ENCODE measurements at regions not wholly inside any gene's neighbourhood (a gene's known extent, or its start where the extent isn't known, plus 50 kb on each side); places are given as distances from the start of the nearest gene placed in this dataset.
"Not testable (repeated sequence)": the region's sequence is repeated elsewhere in the genome, so short reads cannot be mapped to it uniquely, and the experiment has no call there.

DNA sequence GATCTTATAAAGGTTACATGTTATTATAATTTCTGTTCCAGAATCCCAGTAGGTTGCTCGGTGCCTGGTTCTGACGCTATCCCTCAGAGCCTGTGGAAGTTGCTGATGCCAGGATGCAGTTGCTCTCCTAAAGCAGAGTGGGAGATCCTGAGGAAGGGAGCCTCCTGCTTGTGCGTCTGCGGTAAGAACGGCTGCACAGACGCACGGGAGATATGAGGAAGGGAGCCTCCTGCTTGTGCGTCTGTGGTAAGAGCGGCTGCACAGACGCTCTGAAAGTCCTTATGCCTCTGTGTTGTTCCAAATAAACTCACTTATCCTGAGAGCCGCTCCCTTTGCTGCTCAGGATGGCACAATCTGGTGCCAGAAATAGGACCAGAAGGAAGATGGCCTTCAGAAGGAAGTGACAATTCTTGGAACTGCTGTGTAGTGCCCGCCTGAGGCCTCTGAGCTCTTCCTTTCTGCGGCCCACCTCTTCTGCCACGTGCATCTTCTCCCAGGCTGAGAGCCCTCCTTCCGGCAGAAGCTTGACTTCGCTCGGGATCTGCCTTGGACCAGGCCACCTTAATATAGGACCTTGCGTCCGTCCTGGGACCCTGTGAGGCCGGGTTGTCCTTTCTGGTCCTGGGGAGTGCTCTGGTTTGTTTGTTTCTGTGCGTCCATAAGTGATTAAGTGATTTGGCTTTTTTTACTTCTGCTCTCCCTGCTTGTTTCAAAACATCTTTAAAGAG lies 89.5 kb downstream of the RTP5 start:
- DNase-seq (ENCODE audit: low spot score), result no peak

DNA sequence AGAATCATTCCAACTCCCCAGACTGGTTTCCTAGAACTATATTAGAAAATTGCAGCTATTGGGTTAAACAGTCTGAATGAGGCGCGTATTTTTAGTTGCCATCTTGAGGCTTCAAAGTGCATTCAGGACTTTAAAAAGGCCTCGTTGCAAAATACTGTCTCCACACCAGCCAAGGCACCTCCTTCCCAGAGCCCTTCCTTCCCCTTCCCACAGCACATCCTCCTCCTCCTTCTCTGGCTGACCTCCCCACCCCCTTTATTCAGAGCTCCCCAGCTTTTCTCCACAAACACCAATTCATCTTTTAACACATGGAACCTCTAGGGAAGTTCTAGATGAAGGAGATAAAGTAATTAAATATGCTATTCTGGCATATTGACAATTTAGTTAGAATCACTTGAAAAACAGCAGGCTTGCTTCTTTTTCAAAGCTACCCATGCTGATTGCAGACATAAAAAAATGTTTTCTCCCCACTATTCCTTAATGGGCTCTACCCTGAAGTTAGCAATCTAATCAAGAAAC lies 90.3 kb downstream of the RTP5 start:
- DNase-seq (ENCODE audit: low spot score), result no peak

- no peak for DNase-seq (ENCODE audit: low spot score)
Observed at GRCh38 chr2:241961454-241961853, 91.9 kb downstream of the RTP5 start.

- no peak for DNase-seq (ENCODE audit: low spot score)
Observed at GRCh38 chr2:241964133-241964532, 94.6 kb downstream of the RTP5 start.

GRCh38 chr2:241965931-241966412 lies 96.4 kb downstream of the RTP5 start:
- DNase-seq (ENCODE audit: low spot score), result no peak

GRCh38 chr2:241966647-241967466 lies 97.3 kb downstream of the RTP5 start:
- DNase-seq (ENCODE audit: low spot score), result no peak

DNA sequence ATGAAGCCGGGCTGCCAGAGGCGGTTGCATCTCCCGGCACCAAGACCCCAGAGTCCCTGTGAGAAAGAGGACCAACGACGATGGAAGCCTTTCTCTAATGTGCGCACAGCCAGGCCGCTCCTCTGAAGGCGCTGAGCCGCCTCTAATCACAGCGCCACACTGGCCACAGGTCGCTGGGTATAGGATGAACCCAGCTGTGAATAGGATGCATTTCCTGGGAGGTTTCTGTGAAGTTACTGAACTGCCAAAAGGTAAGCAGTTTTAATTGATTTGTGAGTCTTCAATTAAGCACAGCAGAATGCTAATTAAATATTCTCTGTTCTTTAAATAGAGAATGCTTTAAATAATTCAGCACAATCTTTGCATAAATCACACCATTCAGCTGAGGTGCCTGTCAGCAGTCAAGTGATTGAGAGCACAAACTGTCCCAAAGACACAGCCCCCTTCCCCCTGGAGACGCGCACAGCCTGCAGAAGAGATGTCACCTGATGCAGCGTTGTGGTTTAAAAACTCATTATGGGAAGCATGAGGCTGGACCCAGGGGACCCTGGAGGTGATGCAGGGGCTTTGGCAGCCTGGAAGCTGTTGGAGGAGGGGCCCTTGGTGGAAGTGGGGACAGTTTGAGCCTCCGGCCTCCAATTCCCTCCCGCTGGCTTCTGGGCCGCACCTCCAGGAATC lies 98.1 kb downstream of the RTP5 start:
- no peak for DNase-seq (ENCODE audit: low spot score)

DNA sequence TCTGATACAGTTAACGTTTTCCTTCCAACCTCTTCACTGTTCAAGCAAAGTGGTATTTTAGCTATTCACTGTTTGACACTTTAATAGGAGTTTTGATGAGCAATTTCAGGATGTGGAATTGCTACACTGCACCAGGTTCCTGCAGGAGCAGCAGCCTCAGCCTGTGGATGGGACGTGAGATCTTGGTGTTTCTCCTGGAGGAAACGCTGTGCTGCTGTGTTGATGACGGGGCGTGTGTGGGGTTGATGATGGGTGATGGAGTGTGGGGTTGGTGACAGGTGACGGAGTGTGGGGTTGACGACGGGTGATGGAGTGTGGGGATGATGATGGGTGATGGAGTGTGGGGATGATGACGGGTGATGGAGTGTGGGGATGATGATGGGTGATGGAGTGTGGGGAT lies 98.9 kb downstream of the RTP5 start:
- DNase-seq (ENCODE audit: low spot score), result no peak

- DNase-seq (ENCODE audit: low spot score), result not testable (repeated sequence)
Observed at GRCh38 chr2:241969182-241969581, 99.7 kb downstream of the RTP5 start.

DNA sequence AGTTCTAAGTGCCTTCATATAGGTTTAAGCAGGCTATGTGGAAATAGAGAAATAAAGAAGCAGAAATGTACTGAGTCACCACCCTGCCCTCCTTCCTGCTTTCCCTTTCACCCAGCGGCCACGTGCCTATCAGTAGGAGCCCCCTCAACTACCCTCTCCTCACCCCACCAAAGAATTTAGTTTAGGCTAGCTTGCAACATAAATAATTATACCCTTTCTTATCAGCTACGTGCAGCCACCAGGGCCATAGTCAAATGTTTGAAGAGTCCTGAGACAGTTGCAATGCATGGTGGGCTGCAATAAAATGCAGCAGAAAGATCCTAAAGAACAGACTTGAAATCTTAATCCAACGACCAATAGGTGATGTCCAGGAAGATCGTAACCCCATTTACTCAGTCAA lies 101.2 kb downstream of the RTP5 start:
- DNase-seq (ENCODE audit: low spot score), result no peak

DNA sequence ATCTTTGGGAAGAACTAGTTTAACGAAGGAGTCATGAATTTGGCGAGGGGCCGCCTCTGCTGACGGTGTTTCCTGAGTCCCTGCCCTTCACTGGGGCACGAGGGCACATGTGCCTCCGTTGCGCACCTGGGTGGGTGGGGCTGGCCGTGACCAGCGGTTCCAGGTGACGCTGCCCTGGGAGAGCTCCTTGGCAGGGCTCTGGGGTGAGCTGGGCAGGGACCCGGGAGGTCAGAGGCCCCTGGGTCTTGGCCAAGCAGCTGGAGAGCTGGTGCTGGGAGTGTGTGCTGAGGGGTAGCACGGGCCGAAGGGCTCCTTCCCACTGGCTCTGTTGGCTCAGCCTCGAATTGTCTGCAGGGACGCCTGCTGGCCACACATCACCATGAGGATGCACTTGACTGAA lies 104.6 kb downstream of the RTP5 start:
- no peak for DNase-seq (ENCODE audit: low spot score)

DNA sequence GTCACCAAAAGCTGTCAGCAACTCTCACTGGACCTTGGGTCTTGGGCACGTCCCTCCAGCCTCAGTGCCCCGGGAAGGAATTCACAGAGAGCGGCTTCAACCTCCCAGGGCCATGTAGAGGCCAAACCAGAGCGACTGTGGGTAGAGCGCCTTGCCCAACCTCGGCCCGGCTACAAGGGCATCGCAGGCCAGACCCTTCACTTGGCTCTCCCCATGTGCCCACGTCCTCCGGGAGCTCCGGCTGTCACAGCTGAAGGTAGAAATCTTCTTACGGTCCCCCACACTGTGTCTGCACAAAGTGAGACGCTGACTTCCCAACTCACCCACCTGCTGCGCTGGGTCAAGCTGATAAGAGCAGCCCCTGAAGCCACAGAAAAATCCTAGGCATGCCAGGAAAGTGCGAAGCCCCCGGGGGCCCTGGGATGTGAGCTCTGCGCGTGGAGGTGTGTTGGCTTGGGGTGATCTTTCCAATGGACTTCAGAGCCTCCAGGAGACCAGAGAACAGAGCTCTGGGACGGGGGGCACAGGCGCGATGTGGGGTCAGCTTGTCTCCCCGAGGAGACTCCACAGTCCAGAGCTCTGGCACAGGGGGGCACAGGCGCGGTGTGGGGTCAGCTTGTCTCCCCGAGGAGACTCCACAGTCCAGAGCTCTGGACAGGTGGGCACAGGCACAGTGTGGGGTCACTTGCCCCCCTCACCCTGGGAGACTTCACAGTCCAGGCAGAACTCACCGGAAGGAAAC lies 105.5 kb downstream of the RTP5 start:
- no peak for DNase-seq (ENCODE audit: low spot score)

DNA sequence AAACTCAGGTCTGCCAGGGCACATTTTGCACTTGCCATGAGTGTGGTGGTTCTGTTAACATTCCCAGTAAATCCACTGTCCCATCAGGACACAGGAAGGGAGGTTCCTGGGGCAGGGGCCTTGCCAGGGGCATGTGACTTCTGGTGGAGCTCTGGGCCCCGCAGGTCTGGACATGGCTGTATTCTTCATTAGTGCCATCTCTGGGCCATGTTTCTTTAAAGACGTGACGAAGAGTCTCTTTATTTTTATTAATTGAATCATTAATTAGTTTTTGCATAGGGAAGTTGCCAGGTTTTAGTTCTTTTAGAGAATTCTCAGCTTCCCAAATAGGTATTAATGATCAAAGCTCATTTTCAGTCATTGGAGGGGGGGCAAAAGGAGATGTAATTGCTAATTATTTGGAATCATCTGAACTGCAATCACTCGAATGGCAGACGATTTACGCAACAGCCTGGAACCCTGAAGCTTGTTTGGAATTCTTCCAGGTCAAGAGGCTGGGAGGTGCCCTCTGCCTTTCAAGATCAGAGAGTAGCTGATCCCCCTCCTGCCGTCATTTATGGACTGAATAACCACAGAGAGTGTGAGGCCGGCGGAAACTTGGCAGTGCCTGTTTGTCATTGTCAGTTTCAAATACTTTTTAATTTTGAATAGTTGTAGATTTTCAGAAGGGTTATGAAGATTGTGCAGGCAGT lies 106.2 kb downstream of the RTP5 start:
- DNase-seq (ENCODE audit: low spot score), result no peak

DNA sequence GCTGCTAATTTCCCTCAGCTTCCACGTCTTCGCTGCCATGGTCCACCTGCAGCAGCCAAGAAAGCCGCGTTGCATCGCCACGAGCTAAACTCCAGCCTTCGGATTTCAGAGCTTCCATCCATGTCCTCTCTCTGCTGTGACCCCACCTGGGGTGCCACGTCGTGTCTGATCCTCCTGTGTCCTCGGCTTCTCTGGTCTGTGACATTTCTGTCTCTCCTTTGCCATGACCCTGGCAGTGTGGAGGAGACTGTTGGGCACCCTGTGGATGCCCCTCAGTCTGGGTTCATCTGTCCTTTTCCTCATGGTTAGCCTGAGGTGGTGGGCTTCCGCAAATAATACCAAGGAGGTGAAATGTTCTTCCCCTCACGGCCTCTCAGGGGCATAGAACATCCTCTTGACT lies 106.8 kb downstream of the RTP5 start:
- no peak for DNase-seq (ENCODE audit: low spot score)

DNA sequence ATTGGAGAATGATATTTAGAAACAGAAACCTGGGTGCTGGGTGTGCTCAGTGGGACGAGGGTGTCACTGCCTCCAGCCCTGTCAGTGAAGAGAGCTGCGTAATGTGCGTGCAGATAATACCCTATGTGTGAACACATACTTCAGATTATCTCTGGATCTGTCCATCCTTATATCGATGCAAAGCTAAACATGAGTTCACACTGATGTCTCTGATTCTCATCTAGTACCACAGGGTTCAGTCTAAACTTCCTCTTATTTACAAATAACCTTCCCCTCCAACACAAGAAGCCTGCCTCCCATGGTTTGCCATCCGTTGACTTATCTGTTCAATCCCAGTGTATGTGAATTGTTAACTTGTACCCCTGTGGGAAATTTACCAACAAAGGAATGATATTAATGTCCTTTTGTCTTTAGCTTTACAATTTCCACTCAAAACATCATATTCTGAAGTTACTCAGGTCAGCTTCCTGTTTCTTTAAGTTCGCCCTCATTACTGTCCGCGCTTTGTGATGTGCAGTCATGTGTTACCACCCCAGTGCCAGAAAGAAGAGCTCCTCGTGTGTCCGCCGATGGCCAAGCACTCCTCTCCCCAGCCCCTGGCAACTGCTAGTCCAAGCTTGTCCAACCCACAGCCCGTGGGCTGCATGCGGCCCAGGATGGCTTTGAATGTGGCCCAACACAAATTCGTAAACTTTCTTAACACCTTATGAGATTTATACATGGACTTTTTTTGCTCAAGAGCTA lies 108.2 kb downstream of the RTP5 start:
- no peak for DNase-seq (ENCODE audit: low spot score)

DNA sequence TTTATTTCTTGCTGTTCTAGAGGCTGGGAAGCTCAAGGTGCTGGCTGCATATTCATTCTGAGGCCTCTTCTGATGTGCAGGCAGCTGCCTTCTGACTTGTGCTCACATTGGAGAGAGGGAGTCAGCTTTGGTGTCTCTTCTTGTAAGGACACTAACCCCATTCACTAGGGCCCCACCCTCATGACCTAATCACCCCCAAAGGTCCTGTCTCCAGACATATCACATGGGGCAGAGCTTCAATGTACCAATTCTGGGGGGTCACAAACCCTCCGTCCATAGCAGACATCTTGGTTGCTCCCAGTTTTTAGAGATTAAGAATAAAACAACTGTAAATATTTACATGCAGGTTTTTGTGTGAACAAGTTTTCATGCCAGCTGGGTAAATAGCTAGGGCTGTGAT lies 109.1 kb downstream of the RTP5 start:
- no peak for DNase-seq (ENCODE audit: low spot score)

DNA sequence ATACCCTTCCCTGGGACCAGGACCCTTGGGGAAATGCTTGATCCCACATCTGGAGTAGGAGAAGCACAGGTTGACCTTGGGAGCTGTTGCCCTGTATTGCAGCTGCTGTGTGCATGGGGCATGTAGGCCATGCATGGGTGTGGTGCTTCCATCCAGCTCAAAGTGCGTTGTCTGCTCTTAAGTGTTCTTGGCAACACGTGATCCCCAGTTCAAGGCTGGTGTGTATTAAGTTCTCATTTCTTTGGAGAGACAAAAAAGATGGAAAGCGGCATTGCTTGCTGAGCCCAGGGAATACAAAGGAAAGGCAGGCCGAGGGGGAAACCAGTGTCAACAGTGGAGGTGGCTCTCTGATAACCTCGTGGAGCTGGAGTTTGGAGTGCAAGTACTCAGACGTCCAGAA lies 110.7 kb downstream of the RTP5 start:
- DNase-seq (ENCODE audit: low spot score), result no peak

DNA sequence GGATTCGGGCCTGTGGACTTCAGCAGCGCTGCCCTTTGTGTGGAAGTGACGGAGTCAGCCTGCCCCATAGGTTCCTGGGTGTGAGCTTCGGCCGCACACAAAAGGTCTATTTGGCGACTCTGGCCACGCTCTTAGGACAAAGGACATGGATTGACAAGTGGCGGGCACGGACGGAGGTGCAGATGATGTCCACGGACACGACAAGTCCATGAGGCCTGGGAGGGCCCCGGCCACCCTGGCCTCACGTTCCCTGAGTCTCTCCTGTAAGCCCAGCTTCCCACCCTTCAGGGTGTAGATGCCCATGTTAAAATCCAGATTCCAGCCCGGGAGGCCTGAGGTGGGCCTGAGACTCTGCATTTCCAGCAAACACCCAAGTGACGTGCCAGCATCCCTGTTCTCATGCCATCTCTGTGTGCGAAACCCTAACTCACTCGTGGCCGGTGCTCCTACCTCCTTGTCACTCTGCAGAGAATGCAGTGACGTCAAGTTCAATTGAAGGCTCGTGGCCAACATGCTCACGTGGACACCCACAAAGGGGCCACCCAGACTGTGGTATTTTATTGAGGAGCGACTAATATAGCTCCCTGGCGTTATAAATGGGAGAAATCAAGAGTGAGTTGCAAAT lies 111.7 kb downstream of the RTP5 start:
- DNase-seq (ENCODE audit: low spot score), result no peak

DNA sequence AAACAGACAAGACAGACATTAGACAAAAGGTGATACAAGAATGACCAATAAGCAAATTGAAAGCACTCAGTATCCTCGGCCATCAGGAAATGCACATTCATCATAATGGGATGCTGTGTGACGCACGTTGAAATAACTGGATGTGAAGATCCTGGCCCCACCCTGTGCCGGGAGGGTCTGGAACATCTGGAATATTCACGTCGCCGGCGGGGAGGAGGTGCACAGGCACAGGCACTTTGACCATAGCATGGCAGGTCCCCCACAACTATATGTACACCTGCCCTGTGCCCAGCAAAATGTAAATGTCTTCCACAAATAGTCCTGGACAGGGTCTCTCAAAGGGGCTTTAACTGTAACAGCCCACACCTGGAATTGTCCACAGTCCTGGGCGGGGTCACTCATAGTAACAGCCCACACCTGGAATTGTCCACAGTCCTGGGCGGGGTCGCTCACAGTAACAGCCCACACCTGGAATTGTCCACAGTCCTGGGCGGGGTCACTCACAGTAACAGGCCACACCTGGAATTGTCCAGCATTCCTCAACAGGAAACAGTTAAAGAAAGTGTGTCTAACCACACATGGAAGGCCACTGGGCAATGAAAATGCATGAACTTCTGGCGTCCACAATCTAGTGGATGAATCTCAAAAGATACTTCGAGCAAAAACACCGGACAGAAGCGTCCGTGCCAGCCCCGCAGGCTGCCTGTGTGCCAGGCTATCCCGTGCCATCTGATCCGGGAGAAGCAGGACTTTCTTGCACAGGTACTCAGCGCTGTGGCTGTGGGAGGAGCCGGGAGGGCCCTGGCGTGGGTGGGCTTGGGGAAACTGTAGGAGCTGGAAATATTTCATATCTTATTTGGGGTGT lies 113.4 kb downstream of the RTP5 start:
- no peak for DNase-seq (ENCODE audit: low spot score)
